ENCODE measurements at regions not wholly inside any gene's neighbourhood (a gene's known extent, or its start where the extent isn't known, plus 50 kb on each side); places are given as distances from the start of the nearest gene placed in this dataset.

DNA sequence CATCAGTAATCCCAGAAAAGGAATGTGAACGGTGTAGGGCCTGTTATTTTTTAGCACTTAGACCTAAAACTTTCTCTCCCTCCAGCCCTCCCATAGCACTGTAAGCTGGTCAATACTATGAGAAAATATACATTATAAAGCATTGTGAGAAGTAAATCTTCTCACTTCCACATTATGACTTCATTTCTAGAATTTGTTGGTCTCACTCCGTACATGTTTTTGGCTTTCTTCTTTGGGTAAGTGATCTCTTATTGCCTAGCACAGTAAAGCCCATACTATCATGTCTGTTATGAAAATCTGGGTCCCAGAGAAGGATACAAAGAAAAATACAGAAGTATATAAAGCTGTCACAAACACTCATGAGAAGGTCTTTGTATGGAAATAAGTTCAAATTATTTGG lies 1851.1 kb upstream of the IGFBP7 start:
- no peaks in the 10 kb centered on the region for H3K36me3 Mint-ChIP-seq (ENCODE audit: low read depth, unreplicated experiment)
- FAIRE-seq: no peak
- H3K9me3 Mint-ChIP-seq (ENCODE audit: unreplicated experiment): no peaks in the 10 kb centered on the region
- Histone ChIP-seq H3K36me3 (ENCODE audit: insufficient read depth, low read length) (no peaks in the 10 kb centered on the region), H3K4me1 (ENCODE audit: insufficient read depth, low read length) (no peaks in the 10 kb centered on the region), H3K4me2 (ENCODE audit: low read length) (no peak overlapping the region), H2AFZ (ENCODE audit: low read depth, low read length) (no peak overlapping the region), H3K9ac (ENCODE audit: low read length) (no peak overlapping the region), H3K79me2 (ENCODE audit: insufficient read depth, low read length) (no peaks in the 10 kb centered on the region), H3K27me3 (ENCODE audit: insufficient read depth, low read length) (no peaks in the 10 kb centered on the region), H3K9me3 (ENCODE audit: insufficient read depth, low read depth, low read length) (no peaks in the 10 kb centered on the region), H3K27ac (ENCODE audit: low read depth, low read length) (no peak overlapping the region), H4K20me1 (ENCODE audit: insufficient read depth, low read length) (no peaks in the 10 kb centered on the region), H3K4me3 (ENCODE audit: insufficient read depth, low read depth, low read length) (no peak overlapping the region)
- no peak overlapping the region for H3K27ac Mint-ChIP-seq (ENCODE audit: unreplicated experiment)
- no peaks in the 10 kb centered on the region for H3K4me1 Mint-ChIP-seq (ENCODE audit: low read depth, unreplicated experiment)
- TF ChIP-seq, protein P1, sequence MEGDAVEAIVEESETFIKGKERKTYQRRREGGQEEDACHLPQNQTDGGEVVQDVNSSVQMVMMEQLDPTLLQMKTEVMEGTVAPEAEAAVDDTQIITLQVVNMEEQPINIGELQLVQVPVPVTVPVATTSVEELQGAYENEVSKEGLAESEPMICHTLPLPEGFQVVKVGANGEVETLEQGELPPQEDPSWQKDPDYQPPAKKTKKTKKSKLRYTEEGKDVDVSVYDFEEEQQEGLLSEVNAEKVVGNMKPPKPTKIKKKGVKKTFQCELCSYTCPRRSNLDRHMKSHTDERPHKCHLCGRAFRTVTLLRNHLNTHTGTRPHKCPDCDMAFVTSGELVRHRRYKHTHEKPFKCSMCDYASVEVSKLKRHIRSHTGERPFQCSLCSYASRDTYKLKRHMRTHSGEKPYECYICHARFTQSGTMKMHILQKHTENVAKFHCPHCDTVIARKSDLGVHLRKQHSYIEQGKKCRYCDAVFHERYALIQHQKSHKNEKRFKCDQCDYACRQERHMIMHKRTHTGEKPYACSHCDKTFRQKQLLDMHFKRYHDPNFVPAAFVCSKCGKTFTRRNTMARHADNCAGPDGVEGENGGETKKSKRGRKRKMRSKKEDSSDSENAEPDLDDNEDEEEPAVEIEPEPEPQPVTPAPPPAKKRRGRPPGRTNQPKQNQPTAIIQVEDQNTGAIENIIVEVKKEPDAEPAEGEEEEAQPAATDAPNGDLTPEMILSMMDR (IDR thresholded peaks at IDR 0.05; ENCODE audit: insufficient read depth, low read depth, low read length): no peak
- no peak for TF ChIP-seq EZH2 (IDR thresholded peaks at IDR 0.05; ENCODE audit: insufficient read depth, low read length)
- H3K27me3 Mint-ChIP-seq (ENCODE audit: low read depth, unreplicated experiment): no peaks in the 10 kb centered on the region
- H3K4me3 Mint-ChIP-seq (ENCODE audit: unreplicated experiment): no peak overlapping the region
- DNase-seq (ENCODE audit: low read depth): no peak

DNA sequence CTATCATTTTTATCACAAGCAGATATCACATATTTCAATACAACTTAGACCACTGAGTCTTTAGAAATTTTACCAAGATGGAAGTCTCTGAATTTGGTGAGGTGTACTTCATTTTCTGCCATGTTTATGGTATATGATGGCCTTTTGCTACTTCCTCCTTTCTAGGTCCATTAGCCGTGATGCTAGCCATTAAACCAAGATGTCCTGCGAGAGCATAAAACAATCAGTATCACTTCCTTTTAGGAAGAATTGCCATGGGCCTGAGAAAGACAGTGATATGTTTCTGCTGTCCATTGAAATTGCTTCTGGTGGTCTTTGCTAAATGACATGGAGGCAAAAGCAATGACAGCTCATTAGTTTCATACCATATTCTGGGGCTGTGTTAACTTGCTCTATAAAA lies 1851.7 kb upstream of the IGFBP7 start:
- Histone ChIP-seq H3K36me3 (ENCODE audit: insufficient read depth, low read length) (no peaks in the 10 kb centered on the region), H3K79me2 (ENCODE audit: insufficient read depth, low read length) (no peaks in the 10 kb centered on the region), H3K4me2 (ENCODE audit: low read length) (no peak overlapping the region), H3K27ac (ENCODE audit: low read depth, low read length) (no peak overlapping the region), H2AFZ (ENCODE audit: low read depth, low read length) (no peak overlapping the region), H3K9me3 (ENCODE audit: insufficient read depth, low read depth, low read length) (no peaks in the 10 kb centered on the region), H3K9ac (ENCODE audit: low read length) (no peak overlapping the region), H3K4me1 (ENCODE audit: insufficient read depth, low read length) (no peaks in the 10 kb centered on the region), H3K27me3 (ENCODE audit: insufficient read depth, low read length) (no peaks in the 10 kb centered on the region), H4K20me1 (ENCODE audit: insufficient read depth, low read length) (no peaks in the 10 kb centered on the region), H3K4me3 (ENCODE audit: insufficient read depth, low read depth, low read length) (no peak overlapping the region)
- no peaks in the 10 kb centered on the region for H3K9me3 Mint-ChIP-seq (ENCODE audit: unreplicated experiment)
- H3K4me3 Mint-ChIP-seq (ENCODE audit: unreplicated experiment): no peak overlapping the region
- no peak for DNase-seq (ENCODE audit: low read depth)
- no peaks in the 10 kb centered on the region for H3K4me1 Mint-ChIP-seq (ENCODE audit: low read depth, unreplicated experiment)
- FAIRE-seq: no peak
- no peaks in the 10 kb centered on the region for H3K27me3 Mint-ChIP-seq (ENCODE audit: low read depth, unreplicated experiment)
- no peak for TF ChIP-seq EZH2 (IDR thresholded peaks at IDR 0.05; ENCODE audit: insufficient read depth, low read length)
- TF ChIP-seq, protein P1 (IDR thresholded peaks at IDR 0.05; ENCODE audit: insufficient read depth, low read depth, low read length): no peak
- H3K36me3 Mint-ChIP-seq (ENCODE audit: low read depth, unreplicated experiment): no peaks in the 10 kb centered on the region
- no peak overlapping the region for H3K27ac Mint-ChIP-seq (ENCODE audit: unreplicated experiment)

DNA sequence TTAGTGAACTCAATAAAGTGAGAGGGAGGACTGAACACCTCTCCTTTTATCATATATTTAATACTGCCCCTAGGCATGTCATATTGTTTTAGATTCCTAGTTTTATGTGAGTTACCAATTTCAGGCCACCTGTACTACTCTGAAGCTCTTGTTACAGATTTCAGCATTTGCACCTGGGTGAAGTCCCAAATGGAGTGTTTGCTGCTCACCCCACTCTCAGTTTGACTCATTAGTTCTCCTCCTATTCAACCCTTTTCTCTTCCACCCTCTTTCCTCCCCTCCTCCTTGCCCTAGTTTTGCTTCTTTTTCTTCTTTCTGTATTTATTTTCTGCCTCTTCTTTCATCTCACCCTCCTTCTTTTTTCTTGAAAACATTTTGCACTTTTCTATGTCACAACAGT lies 1852.2 kb upstream of the IGFBP7 start:
- Histone ChIP-seq H3K27ac (ENCODE audit: low read depth, low read length) (no peak overlapping the region), H3K9me3 (ENCODE audit: insufficient read depth, low read depth, low read length) (no peaks in the 10 kb centered on the region), H4K20me1 (ENCODE audit: insufficient read depth, low read length) (no peaks in the 10 kb centered on the region), H3K79me2 (ENCODE audit: insufficient read depth, low read length) (no peaks in the 10 kb centered on the region), H3K36me3 (ENCODE audit: insufficient read depth, low read length) (no peaks in the 10 kb centered on the region), H3K4me2 (ENCODE audit: low read length) (no peak overlapping the region), H3K4me1 (ENCODE audit: insufficient read depth, low read length) (no peaks in the 10 kb centered on the region), H3K27me3 (ENCODE audit: insufficient read depth, low read length) (no peaks in the 10 kb centered on the region), H3K9ac (ENCODE audit: low read length) (no peak overlapping the region), H2AFZ (ENCODE audit: low read depth, low read length) (no peak overlapping the region), H3K4me3 (ENCODE audit: insufficient read depth, low read depth, low read length) (no peak overlapping the region)
- Mint-ChIP-seq H3K27ac (ENCODE audit: unreplicated experiment) (no peak overlapping the region), H3K4me1 (ENCODE audit: low read depth, unreplicated experiment) (no peaks in the 10 kb centered on the region), H3K4me3 (ENCODE audit: unreplicated experiment) (no peak overlapping the region), H3K9me3 (ENCODE audit: unreplicated experiment) (no peaks in the 10 kb centered on the region), H3K27me3 (ENCODE audit: low read depth, unreplicated experiment) (no peaks in the 10 kb centered on the region), H3K36me3 (ENCODE audit: low read depth, unreplicated experiment) (no peaks in the 10 kb centered on the region)
- TF ChIP-seq, protein P1 (IDR thresholded peaks at IDR 0.05; ENCODE audit: insufficient read depth, low read depth, low read length): no peak
- no peak for TF ChIP-seq EZH2 (IDR thresholded peaks at IDR 0.05; ENCODE audit: insufficient read depth, low read length)
- no peak for FAIRE-seq
- no peak for DNase-seq (ENCODE audit: low read depth)

Measured in astrocyte (in vitro differentiated cells and primary cell).